Muscle layer of colon (tissue), 2 donors: ENCODE measurements at regions not wholly inside any gene's neighbourhood (a gene's known extent, or its start where the extent isn't known, plus 50 kb on each side); places are given as distances from the start of the nearest gene placed in this dataset.

Experiments used
- H3K27ac ChIP-seq: one replicate; pipeline ENCODE4 v1.7.0; 2013; ENCODE audit warnings: low read depth, mild to moderate bottlenecking, low read length, moderate library complexity
- H3K27me3 ChIP-seq, 2 donors: one replicate each; pipeline ENCODE4 v1.7.0; 2013; ENCODE audit warnings: low read length in 2 of 2, mild to moderate bottlenecking in 2 of 2; ENCODE audit not compliant: insufficient read depth in 2 of 2, control insufficient read depth in 1 of 2
- H3K36me3 ChIP-seq: one replicate; pipeline ENCODE4 v1.7.0; 2013; ENCODE audit warnings: mild to moderate bottlenecking, low read length; ENCODE audit not compliant: insufficient read depth
- H3K4me1 ChIP-seq: one replicate; pipeline ENCODE4 v1.7.0; 2013; ENCODE audit warnings: mild to moderate bottlenecking, low read length; ENCODE audit not compliant: insufficient read depth
- H3K4me3 ChIP-seq, 2 donors: one replicate each; pipeline ENCODE4 v1.7.0; 2013; ENCODE audit warnings: low read length in 2 of 2, low read depth in 1 of 2, mild to moderate bottlenecking in 1 of 2, moderate library complexity in 1 of 2
- H3K9ac ChIP-seq: one replicate; pipeline ENCODE4 v1.7.0; 2013; ENCODE audit warnings: low read length
- H3K9me3 ChIP-seq: one replicate; pipeline ENCODE4 v1.7.0; 2013; ENCODE audit warnings: mild to moderate bottlenecking, low read length
- donor health status: abdominal sarcoma.
- donor health status: Adenocarcinoma of cecum.

DNA sequence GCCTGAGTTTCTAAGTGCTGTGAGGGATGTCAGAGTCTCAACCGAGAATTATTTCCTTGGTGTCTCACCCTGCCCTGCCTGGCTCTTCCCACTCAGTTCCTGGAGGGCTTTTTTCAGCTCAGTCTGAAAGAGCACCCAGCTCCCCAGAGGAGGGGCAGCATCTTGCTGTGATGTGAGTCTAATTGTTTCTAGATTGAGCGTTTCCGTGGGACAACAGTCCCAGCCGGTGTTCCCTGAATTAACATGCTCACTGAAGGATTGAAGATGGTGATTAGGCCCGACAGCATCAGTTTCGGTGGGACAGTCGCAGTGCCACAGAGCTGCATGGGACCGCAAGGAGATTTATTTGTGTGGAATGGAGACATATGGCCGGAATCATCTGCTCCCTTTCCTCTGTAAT is 587.6 kb downstream of the DHX35 start:
- H3K4me1 ChIP-seq: no peaks in the 10 kb centered on the region
- no peaks in the 10 kb centered on the region for H3K36me3 ChIP-seq
- no peak overlapping the region for H3K9ac ChIP-seq
- no peaks in the 10 kb centered on the region for H3K9me3 ChIP-seq
- no peak overlapping the region for H3K27ac ChIP-seq
- no peaks in the 10 kb centered on the region for H3K27me3 ChIP-seq
- H3K4me3 ChIP-seq: no peak overlapping the region

- Histone ChIP-seq H3K9me3 (no peaks in the 10 kb centered on the region), H3K36me3 (no peaks in the 10 kb centered on the region), H3K27me3 (no peaks in the 10 kb centered on the region), H3K9ac (no peak overlapping the region), H3K27ac (no peak overlapping the region), H3K4me1 (no peaks in the 10 kb centered on the region), H3K4me3 (no peak overlapping the region)
Observed at GRCh38 chr20:39547546-39548408, 585.6 kb downstream of the DHX35 start.

- Histone ChIP-seq H3K27me3 (no peaks in the 10 kb centered on the region), H3K36me3 (no peaks in the 10 kb centered on the region), H3K4me3 (no peak overlapping the region), H3K27ac (no peak overlapping the region), H3K4me1 (no peaks in the 10 kb centered on the region), H3K9me3 (no peaks in the 10 kb centered on the region), H3K9ac (no peak overlapping the region)
Observed at GRCh38 chr20:39541136-39541803, 579.1 kb downstream of the DHX35 start.

DNA sequence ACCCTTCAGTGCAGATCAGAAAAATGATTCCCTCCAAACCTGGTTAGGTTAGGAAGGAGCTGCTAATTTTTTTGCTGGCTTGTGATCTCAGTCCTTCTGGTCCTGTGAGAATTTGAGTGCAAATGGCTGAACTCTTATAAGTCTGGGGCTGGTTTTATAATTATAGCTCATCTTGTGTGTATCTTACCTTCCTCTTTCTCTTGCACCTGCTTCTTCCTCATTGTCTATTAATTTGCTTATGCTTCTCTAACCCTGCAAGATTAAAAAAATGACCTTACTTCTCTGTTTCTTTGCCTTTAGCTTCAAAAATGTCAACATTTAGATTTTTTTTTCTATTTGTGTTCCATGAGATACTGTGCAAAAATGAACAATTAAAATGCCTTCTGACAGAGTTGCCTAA is 576.2 kb downstream of the DHX35 start:
- H3K27me3 ChIP-seq: no peaks in the 10 kb centered on the region
- no peaks in the 10 kb centered on the region for H3K9me3 ChIP-seq
- no peaks in the 10 kb centered on the region for H3K36me3 ChIP-seq
- H3K4me1 ChIP-seq: no peaks in the 10 kb centered on the region
- H3K9ac ChIP-seq: no peak overlapping the region
- H3K4me3 ChIP-seq: no peak overlapping the region
- no peak overlapping the region for H3K27ac ChIP-seq

GRCh38 chr20:39535301-39535700 is 573.2 kb downstream of the DHX35 start:
- H3K4me3 ChIP-seq: no peak overlapping the region
- no peaks in the 10 kb centered on the region for H3K27me3 ChIP-seq
- no peak overlapping the region for H3K9ac ChIP-seq

GRCh38 chr20:39534846-39535245 is 572.7 kb downstream of the DHX35 start:
- Histone ChIP-seq H3K9ac (no peak overlapping the region), H3K27me3 (no peaks in the 10 kb centered on the region)

More at GRCh38 chr20:39535301-39535700, 573.2 kb downstream of the DHX35 start:
- no peaks in the 10 kb centered on the region for H3K9me3 ChIP-seq
- H3K36me3 ChIP-seq: no peaks in the 10 kb centered on the region
- no peak overlapping the region for H3K27ac ChIP-seq
- peaks cover 4% of the 10 kb centered on the region for H3K4me1 ChIP-seq

DNA sequence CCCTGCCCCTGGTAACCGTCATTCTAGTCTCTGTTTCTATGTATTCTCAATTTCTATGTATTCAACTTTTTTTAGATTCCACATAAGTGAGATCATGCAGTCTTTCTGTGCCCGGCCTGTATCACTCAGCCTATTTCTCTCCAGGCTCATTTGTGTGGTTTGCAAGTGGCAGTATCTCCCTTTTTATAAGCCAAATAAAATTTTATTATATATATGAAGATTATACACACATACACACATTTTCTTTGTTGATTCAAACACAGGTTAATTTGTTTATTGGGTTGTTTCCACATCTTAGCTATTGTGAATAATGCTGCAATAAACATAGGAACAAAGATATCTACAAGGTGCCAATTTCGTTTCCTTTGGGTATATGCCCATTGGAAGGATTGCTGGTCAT is 571.7 kb downstream of the DHX35 start:
- no peak overlapping the region for H3K4me3 ChIP-seq
- no peaks in the 10 kb centered on the region for H3K9me3 ChIP-seq
- H3K4me1 ChIP-seq: peaks cover 4% of the 10 kb centered on the region
- H3K27me3 ChIP-seq: no peaks in the 10 kb centered on the region
- no peak overlapping the region for H3K27ac ChIP-seq
- no peak overlapping the region for H3K9ac ChIP-seq
- H3K36me3 ChIP-seq: no peaks in the 10 kb centered on the region

More at GRCh38 chr20:39534846-39535245, 572.7 kb downstream of the DHX35 start:
- Histone ChIP-seq H3K4me1 (peaks cover 4% of the 10 kb centered on the region), H3K9me3 (no peaks in the 10 kb centered on the region), H3K36me3 (no peaks in the 10 kb centered on the region), H3K27ac (no peak overlapping the region), H3K4me3 (no peak overlapping the region)

- no peak overlapping the region for H3K4me3 ChIP-seq
- H3K9ac ChIP-seq: no peak overlapping the region
- H3K4me1 ChIP-seq: peaks cover 4% of the 10 kb centered on the region
- no peaks in the 10 kb centered on the region for H3K9me3 ChIP-seq
- no peaks in the 10 kb centered on the region for H3K27me3 ChIP-seq
- H3K27ac ChIP-seq: no peak overlapping the region
- no peaks in the 10 kb centered on the region for H3K36me3 ChIP-seq
Observed at GRCh38 chr20:39532205-39532604, 570.1 kb downstream of the DHX35 start.

- H3K4me3 ChIP-seq: no peak overlapping the region
- H3K36me3 ChIP-seq: no peaks in the 10 kb centered on the region
- no peaks in the 10 kb centered on the region for H3K27me3 ChIP-seq
- H3K27ac ChIP-seq: no peak overlapping the region
- no peaks in the 10 kb centered on the region for H3K9me3 ChIP-seq
- peaks cover 16% of the 10 kb centered on the region for H3K4me1 ChIP-seq
- H3K9ac ChIP-seq: no peak overlapping the region
Observed at GRCh38 chr20:39528436-39528835, 566.3 kb downstream of the DHX35 start.

DNA sequence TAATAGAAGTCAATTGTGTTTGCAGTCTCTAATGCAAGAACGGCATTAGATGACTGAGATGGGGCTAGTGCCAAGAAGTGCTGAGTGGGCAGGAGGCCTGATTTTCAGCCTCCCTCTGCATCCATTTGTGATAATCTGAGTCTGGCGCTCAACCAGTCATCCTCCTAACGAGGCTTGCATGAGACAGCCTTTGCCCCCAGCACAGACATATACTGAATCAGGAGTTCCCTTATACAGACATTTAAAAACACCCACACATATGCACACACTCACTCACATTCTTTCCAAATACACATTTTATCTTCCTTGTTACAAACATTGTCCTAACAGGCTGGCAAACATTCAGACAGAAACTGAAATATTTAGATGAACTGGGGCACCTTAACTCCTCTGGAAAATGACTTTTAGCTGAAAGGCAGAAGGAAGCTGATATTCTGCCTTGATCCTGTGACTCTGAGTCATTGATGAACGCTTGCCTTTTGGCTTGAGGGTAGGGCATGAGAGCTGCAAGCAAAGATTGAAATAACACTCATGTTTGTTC is 562.3 kb downstream of the DHX35 start:
- Histone ChIP-seq H3K27me3 (no peaks in the 10 kb centered on the region), H3K9ac (no peak overlapping the region), H3K36me3 (no peaks in the 10 kb centered on the region), H3K4me3 (no peak overlapping the region), H3K9me3 (no peaks in the 10 kb centered on the region), H3K4me1 (peaks cover 12% of the 10 kb centered on the region), H3K27ac (no peak overlapping the region)

DNA sequence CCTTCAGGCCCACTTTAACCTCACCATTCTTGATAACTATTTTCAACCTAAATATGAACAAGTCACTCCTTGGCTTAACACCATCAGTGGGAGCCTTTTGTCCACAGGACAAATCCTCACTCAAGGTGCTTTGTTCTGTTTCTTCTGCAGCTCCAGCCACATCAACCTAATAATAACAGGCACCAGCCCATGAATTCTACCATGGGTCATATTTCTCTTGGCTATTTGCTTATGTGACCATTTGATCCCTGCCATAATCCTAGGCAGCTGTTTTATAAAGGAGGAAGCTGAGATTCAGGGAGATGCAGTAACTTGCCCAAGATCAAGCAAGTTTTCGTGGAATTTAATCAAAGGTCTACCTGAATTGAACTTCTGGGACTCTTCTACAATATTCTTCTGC is 561.3 kb downstream of the DHX35 start:
- no peaks in the 10 kb centered on the region for H3K9me3 ChIP-seq
- peaks cover 12% of the 10 kb centered on the region for H3K4me1 ChIP-seq
- no peak overlapping the region for H3K9ac ChIP-seq
- no peak overlapping the region for H3K4me3 ChIP-seq
- no peak overlapping the region for H3K27ac ChIP-seq
- H3K36me3 ChIP-seq: no peaks in the 10 kb centered on the region
- H3K27me3 ChIP-seq: no peaks in the 10 kb centered on the region
